Kasumi-1 (cell line): ENCODE measurements at regions not wholly inside any gene's neighbourhood (a gene's known extent, or its start where the extent isn't known, plus 50 kb on each side); places are given as distances from the start of the nearest gene placed in this dataset.
A peak's percentile ranks its signal among the peaks of the same experiment; 100 is the strongest.
"Not testable (repeated sequence)": the region's sequence is repeated elsewhere in the genome, so short reads cannot be mapped to it uniquely, and the experiment has no call there.

Source experiments
- DNase-seq, 2 experiments: peaks; one replicate each; lab custom pipeline; 2025; lab: John Stamatoyannopoulos, UW

DNA sequence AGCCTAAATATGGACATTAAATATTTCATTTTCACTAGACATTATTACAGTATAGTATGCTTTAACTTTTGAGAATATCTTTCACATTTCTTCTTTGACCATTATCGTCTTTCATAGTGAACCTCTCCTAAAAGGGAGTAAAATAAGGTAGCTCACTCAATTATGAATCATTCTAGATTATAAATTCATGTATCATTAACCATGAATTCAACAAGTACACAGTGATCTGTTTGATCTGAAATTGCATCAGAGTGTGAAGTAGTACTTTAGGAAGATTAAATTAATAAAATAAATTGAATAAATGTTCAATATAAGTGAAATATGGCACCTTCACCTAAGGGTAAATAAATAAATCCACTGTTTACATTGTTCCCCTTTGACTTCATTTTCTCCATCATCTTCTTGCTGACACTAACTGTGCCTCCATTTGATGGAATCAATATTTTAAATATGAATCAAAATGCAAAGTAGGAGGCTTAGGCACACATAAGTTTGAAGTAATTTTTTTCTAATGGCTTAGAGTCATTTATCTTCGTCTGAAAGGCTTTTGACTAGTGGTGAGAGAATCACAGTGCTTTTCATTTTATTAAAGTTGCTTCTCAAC is 174.1 kb upstream of the MDFIC2 start:
- DNase-seq, result no peak

DNA sequence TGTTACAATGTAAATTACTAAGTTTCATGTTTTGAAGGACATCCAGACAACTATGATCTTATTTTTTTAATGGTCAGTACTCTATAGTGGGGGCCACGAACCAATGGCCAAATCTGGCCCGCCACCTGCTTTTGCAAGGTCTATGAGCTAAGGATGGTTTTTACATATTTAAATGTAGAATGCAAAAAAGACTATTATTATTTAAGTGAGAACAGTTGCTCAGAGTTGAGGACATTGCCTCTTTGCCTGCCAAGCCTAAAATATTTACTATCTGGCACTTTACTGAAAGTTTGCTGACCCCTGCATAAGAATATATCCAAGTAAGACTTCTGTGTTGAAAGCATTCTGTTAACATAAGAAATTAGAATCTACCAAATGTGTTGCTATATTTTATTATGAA is 163.7 kb upstream of the MDFIC2 start:
- DNase-seq, result no peak

DNA sequence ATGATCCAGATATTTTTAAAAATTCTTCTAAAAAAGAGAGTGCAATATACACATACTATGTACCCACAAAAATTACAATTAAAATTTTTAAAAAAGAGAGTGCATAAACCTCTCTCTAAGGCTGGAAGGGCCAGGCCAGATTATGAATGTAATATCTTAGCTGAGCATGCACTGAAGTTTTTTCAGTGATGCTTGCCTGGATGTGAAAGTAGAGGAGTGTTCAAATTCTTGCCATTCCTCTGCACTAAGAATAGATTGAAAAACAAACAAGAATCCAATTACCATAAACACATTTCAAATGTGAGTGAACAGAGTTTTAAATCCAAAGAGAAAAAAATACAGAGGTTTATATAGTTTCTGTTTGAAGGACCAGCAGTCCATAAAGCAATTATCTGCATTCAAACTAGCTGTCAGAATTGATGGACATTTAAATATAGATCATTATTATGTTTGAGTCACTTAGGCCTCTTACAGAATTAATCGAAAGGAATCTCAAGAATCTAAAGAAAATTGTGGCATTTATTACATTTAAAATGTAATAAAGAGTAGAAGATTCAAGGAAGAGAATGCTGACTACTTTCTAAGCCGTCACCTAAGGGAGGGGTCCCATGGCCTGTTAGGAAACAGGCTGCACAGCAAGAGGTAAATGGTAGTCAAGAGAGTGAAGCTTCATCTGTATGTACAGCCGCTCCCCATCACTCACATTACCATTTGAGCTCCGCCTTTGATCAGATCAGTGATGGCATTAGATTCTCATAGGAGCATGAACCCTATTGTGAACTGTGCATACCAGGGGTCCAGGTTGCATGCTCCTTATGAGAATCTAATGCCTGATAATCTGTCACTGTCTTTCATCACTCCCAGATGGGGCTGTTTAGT is 159.3 kb upstream of the MDFIC2 start:
- DNase-seq, result no peak

DNA sequence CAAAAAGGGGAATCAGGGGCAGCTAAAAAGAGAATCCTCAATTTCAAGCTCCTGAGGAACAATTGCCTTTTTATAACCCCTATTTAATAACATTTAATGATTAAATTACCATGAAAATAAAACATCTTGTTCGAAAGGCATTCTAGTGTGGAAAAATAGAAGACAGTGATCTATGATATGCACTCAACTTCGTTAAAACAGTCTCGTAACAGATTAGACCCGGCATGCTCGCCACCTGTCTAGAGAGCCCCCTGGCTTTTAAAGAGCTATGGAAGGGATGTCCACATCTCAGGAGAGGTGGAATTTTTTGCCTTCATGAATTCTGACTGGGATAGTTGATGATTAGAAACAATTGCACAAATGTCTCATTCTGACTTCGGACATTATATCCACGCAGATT is 153.7 kb upstream of the MDFIC2 start:
- no peak for DNase-seq

DNA sequence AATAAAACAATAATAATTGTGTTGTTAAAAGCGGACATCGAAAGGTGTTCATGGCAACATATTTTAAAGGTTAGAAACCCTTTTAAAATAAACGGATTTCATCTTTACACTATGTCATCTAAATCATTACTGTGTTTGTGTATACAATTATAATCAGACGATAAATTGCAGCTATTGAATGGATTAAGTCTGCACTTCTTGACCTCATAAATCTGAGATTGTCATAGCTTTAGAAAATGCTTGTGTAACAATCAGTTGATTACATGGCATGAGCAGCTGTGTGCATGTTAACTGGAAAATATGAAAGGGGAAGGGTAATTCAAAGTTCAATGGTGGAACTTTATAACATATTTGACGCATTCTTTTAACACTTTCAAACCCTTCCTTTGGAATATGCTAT is 152.4 kb upstream of the MDFIC2 start:
- no peak for DNase-seq

DNA sequence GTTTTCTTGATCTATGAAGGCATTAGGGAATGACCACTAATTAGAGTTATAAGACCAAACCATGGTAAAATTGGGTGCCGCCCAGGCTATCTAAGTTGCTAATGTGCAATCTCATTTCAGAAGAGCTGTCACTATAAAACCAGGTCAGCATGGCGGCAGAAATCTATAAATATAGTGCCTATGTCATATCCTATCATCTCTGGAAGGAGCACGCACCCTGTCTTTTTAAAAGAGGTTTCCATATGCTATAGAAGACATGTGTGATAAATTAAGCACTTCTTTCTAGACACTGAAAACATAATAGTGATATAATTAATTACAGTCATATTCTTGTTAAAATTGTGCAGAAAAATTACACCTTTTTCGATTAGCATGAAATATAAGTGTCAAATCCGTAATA is 152.0 kb upstream of the MDFIC2 start:
- no peak for DNase-seq

DNA sequence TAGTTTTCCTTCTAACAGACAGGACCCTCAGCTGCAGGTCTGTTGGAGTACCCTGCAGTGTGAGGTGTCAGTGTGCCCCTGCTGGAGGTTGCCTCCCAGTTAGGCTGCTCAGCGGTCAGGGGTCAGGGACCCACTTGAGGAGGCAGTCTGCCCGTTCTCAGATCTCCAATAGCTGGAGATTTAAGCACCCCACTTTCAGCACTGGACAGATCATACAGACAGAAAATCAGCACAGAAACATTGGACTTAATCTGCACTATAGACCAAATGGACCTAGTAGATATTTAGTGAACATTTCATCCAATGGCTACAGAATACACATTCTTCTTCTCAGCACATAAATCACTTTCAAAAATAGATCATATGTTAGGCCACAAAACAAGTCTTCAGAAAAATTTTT is 137.8 kb upstream of the MDFIC2 start:
- DNase-seq, result peak in 1 of 2 experiments; percentile 3

DNA sequence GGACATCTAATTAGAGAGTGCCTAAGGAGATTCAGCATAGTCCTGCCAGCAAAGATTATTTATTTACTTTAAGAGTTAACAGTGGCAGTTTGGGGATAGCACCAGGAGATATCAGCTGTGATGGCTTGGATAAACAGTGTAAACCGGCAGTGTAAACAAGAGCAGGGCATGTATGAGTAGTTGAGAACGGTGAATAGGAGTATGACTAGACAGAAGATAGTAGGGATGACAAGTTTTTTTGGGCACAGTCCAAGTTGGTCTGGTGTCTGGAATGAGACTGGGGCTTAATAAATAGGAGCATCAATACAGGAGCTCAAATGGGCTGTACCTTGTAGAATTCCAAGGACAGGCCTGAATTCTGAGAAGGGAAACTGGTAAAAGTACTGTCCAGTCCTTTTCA is 123.0 kb upstream of the MDFIC2 start:
- DNase-seq, result not testable (repeated sequence)

DNA sequence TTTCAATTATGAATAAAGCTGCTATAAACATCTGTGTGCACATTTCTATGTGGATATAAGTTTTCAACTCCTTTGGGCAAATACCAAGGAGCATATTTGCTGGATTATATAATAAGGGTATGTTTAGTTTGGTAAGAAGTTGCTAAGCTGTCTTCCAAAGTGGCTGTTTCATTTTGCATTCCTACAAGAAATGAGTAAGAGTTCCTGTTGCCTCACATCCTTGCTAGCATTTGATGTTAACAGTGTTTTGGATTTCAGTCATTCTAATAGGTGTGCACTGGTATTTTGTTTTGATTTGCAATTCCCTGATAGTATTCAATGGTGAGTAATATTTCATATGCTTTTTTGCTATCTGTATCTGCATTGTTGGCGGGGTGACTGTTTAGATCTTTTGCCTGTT is 120.7 kb upstream of the MDFIC2 start:
- no peak for DNase-seq

DNA sequence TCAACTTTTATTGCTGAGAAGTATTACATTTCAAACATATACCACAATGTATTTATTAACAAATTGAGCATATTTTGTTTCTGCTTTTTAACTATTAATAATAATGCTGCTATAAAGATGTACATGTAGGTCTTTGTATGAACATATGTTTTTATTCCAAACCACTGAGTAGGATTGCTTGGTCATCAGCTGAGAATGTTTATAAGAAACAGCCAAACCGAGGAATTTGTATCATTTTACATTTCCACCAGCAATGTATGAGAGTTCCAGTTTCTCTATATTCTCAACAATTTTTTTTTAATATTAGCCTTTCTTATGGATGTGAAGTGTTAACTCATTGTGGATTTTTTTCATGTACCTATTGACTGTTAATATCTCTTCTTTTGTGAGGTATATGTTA is 119.5 kb upstream of the MDFIC2 start:
- DNase-seq, result no peak

DNA sequence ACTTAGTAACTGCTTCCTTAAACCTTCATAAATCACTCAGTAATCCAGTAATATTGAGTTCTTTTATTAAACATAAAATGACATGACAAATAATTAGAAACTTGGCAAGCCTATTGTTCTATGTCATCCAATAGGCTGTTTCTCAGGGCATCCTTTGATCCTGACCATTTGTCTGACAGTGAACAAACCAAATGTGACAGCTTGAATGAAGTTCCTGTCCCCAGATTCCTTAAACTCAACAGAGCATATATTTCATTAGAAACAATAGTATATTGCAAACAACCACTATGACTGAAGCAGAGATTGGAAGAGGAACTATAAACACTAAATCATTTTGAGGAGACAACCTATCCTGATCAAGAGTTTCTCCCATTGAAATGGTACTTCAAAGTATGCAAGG is 113.6 kb upstream of the MDFIC2 start:
- no peak for DNase-seq

DNA sequence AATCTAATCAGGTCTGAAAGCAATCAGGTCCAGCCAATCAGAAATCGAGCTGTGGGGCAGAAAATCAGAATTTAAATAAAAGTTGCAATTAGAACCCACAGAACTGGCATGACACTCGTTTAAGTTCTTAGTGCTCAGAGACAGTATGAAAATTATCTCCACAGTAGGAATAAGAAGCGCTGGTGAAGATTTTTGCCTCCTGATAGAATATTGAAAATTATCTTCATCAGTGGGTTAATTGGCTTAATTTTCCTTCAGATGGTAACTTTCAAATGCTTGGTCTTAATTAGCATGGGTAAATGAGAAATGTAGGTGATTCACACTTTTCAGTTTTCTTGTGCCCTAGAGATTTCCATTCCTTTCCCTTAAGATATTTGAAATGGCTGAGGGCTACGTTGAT is 109.1 kb upstream of the MDFIC2 start:
- DNase-seq, result no peak

DNA sequence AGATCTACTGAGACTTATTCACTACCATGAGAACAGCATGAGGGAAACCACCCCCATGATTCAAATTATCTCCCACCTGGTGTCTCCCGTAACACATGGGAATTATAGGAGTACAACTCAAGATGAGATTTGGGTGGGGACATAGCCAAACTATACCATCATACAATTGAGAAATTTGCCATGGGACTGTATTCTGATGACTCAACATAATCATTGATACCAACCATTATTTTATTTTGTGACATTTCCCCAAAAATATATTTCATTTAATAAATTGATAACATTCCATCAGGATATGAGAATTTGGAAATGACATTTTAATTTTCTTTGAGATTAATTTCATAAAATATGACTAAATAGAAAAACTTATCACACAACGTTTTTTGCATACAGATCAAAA is 96.6 kb upstream of the MDFIC2 start:
- no peak for DNase-seq

DNA sequence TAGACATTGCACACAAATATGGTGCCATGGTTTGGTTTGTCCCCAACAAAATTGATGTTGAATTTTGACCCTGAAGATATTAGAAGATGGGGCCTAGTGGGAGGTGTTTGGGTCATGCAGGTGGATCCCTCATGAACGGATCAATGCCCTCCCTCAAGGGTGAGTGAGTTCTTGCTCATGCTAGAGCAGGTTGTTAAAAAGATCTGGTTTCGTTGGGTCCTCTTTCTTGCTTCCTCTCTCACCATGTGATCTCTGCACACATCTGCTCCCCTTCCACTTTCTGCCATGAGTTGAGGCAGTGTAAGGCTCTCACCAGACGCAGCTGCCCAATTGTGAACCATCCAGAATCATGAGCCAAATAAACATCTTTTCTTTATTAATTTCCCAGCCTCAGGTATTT is 87.8 kb upstream of the MDFIC2 start:
- no peak for DNase-seq

DNA sequence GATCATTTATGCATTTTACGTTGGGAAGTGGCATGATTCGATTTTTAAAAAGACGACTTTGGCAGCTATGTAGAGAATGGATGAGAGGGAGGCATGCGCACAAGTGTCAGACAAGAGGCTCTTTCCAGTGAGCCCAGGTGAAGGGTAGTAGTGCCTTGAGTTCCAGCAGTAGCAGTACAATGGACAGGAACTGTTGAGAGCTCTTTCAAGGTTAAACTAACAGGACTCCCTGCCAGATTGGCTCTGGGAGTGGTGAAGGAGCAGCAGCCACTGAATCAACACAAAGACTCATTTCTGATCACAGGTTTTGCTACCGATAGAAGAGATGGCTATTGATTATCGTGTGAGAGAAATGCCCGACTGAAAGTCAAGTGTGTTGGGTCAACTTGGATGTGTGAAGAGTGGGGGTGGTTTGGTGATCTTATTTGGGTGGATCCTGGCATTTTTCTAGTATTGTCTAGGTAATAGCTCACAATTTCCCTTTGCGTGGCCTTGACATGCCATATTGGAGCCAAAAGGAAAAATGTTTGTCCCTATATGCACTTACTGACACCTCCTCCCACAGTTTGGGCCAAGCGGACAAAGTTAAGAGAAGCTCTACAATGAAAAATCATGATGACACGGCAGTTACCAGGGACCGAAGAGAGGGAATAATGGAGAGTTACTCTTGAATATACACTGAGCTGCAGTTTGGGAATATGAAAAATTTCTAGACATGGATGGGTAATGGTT is 81.6 kb upstream of the MDFIC2 start:
- no peak for DNase-seq

DNA sequence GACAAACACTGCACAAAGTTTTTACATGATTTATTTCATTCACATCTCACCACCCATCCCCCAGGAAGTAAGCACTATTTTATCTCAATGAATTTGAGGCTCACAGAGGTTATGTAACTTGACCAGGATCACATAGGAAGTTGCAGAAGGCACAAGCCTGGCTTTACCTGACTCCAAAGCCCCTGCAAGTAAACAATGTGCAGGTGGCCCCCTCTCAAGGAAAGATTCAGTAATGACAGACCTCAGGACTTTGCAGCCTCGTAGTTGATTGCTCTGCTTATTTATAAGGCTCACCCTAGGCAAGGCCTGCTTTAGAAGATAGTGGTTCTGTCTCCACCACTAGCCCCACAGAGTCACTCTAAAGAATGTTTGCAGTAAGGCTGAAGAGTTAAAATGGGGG is 79.8 kb upstream of the MDFIC2 start:
- DNase-seq, result no peak

DNA sequence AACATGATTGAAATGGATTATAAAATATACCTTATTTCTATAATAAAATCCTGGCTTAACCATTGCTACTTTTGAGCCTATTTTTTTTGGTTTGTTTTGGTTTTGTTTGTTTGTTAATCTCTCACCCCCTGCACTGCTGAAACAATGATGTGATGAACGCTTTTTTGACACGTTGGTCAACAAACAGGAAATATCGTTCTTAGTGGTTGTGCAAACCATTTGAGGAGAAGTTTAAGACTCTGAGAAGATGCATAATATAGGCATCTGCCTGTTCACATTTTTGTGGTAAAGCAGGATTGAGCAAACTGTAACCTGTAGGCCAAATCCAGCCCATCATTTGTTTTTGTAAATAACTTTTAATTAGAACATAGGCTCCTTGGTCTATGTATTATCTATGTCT is 75.5 kb upstream of the MDFIC2 start:
- DNase-seq, result no peak

DNA sequence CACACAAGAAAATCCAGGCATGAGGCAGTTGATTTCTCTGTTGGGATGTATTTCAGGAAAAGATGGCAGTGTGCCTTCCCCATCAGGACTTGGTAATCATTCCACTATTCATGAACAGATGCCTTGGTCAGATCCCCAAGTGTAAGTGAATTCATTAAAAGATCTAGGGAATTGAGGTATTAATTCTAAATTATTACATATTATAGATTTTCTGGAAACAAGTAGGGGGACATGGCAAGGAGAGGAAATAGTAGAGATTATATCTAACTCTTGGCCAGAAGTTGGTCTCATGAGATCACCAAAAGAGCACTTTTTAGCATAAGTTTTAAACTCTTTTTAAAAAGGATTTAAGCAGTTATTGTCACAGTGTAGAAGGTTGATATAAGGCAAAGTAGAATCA is 74.4 kb upstream of the MDFIC2 start:
- no peak for DNase-seq

DNA sequence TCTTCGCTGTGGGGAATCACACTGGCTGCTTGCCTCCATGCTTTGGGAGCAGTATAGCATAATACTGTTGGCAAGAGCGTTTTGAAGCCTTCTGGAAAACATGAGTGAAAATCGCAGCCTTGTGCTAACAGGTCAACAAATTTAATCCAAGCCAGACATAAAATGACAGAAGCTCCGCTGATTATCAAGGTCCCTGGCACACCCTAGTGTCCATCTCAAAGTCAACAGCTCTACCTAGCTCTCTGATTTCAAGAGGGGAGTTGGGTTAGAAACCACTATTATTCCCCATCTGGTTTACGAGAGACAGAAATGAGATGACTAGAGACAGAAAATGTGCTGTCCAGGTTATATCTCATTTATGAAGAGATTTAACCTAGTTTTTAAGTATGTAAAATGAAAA is 73.6 kb upstream of the MDFIC2 start:
- no peak for DNase-seq

DNA sequence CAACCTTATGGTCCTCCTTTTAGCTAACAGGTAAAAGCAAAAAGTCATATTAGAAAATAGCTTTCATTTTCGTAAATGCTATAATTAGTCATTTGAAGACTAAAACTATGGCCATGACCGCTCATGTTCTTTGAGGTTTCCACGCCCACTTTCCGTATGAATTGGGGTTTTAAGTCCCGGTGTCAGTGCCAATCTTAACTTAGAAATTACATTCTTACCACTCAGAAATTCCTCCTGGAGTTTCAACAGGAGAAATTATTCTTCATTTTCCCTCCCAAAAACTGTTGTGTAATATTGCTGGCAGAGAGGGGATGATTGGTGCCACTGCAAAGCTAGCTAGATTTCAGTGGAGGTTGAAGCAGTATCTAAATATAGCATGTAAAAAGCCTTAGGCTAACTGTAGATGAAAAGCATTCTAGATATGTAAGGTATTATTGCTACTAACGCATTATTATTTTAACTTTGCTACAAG is 71.0 kb upstream of the MDFIC2 start:
- no peak for DNase-seq

DNA sequence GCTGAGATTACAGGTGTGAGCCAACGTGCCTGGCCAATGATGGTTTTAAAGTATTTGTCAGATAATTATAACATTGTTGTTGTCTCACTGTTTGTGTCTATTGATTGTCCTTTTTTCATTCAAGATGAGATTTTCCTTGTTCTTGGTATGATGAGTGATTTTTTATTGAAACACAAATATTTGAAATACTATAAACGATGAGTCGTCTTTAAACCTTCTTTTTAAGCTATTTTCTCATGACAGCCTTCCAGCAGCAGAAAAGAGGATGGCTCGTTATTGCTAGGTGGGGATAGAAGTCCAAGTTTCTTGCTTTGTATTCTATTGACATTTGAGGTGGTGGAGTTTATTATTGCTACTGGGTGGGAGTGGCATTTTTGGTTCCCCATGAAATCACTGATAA is 61.7 kb upstream of the MDFIC2 start:
- DNase-seq, result no peak
